Activated gamma-delta T cell treated with anti-CD3 and anti-CD28 coated beads, Interleukin-2, amount 50 U/mL, for 16 hours (primary cell): ENCODE measurements at regions not wholly inside any gene's neighbourhood (a gene's known extent, or its start where the extent isn't known, plus 50 kb on each side); places are given as distances from the start of the nearest gene placed in this dataset.
"Not testable (repeated sequence)": the region's sequence is repeated elsewhere in the genome, so short reads cannot be mapped to it uniquely, and the experiment has no call there.

Source experiments
- DNase-seq: peaks from one replicate; pipeline ENCODE4 v3.0.0-alpha.2; 2020; ENCODE audit warnings: low read depth

- no peak for DNase-seq
Observed at GRCh38 chr2:2742726-2743125, 411.7 kb upstream of the MYT1L start.

GRCh38 chr2:2740238-2740775 lies 409.2 kb upstream of the MYT1L start:
- no peak for DNase-seq

GRCh38 chr2:2739231-2739795 lies 408.2 kb upstream of the MYT1L start:
- no peak for DNase-seq

- DNase-seq, result no peak
Observed at GRCh38 chr2:2738684-2739083, 407.6 kb upstream of the MYT1L start.

- DNase-seq, result no peak
Observed at GRCh38 chr2:2738276-2738675, 407.2 kb upstream of the MYT1L start.

- no peak for DNase-seq
Observed at GRCh38 chr2:2735041-2735440, 404.0 kb upstream of the MYT1L start.

- no peak for DNase-seq
Observed at GRCh38 chr2:2734308-2734707, 403.2 kb upstream of the MYT1L start.

- no peak for DNase-seq
Observed at GRCh38 chr2:2733818-2734217, 402.7 kb upstream of the MYT1L start.

GRCh38 chr2:2732331-2733119 lies 401.4 kb upstream of the MYT1L start:
- no peak for DNase-seq

GRCh38 chr2:2731816-2732284 lies 400.8 kb upstream of the MYT1L start:
- DNase-seq, result no peak

GRCh38 chr2:2731101-2731815 lies 400.2 kb upstream of the MYT1L start:
- no peak for DNase-seq

GRCh38 chr2:2730301-2730833 lies 399.3 kb upstream of the MYT1L start:
- no peak for DNase-seq

- no peak for DNase-seq
Observed at GRCh38 chr2:2729246-2729645, 398.2 kb upstream of the MYT1L start.

GRCh38 chr2:2728635-2729034 lies 397.6 kb upstream of the MYT1L start:
- DNase-seq, result no peak

- DNase-seq, result no peak
Observed at GRCh38 chr2:2727876-2728511, 396.9 kb upstream of the MYT1L start.

- no peak for DNase-seq
Observed at GRCh38 chr2:2726163-2726562, 395.1 kb upstream of the MYT1L start.

GRCh38 chr2:2723064-2723463 lies 392.0 kb upstream of the MYT1L start:
- DNase-seq, result no peak

GRCh38 chr2:2721296-2721835 lies 390.3 kb upstream of the MYT1L start:
- no peak for DNase-seq

- DNase-seq, result not testable (repeated sequence)
Observed at GRCh38 chr2:2720806-2721205, 389.7 kb upstream of the MYT1L start.

- DNase-seq, result no peak
Observed at GRCh38 chr2:2720351-2720750, 389.3 kb upstream of the MYT1L start.

GRCh38 chr2:2719781-2720180 lies 388.7 kb upstream of the MYT1L start:
- DNase-seq, result no peak

- DNase-seq, result no peak
Observed at GRCh38 chr2:2719015-2719414, 387.9 kb upstream of the MYT1L start.
